ENCODE measurements at regions not wholly inside any gene's neighbourhood (a gene's known extent, or its start where the extent isn't known, plus 50 kb on each side); places are given as distances from the start of the nearest gene placed in this dataset.

DNA sequence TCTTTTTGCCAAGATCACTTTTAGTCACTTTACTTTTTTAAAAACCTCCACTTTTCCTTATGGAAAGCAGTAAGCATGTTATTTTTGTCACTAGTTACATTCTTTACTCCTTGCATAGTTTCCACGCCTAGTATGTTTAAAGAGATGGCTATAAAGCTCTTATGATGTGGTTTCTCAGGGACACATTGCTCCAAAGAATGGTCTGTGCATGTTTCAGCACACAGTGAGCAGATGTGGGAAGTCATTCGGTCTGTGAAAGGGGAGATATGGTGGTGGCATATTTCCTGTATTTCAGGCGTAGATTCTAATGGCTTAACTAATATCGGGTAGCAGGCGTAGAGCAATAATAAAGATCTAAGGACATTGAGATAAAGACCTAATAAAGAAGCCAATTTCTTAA is 180.7 kb downstream of the SLITRK6 start:
- Histone ChIP-seq H3K4me3 (ENCODE audit: insufficient read depth, low read depth, low read length, poor library complexity, severe bottlenecking) (no peak overlapping the region), H3K36me3 (ENCODE audit: control insufficient read depth, insufficient read depth, low read length) (no peaks in the 10 kb centered on the region), H3K4me1 (ENCODE audit: control insufficient read depth, insufficient read depth, low read length, poor library complexity, severe bottlenecking) (no peaks in the 10 kb centered on the region), H3K9me3 (ENCODE audit: control insufficient read depth, low read length) (no peaks in the 10 kb centered on the region), H3K27ac (ENCODE audit: insufficient read depth, low read length, poor library complexity, severe bottlenecking) (no peak overlapping the region), H3K27me3 (replicated peaks; ENCODE audit: control insufficient read depth, insufficient read depth, low read length, poor library complexity, severe bottlenecking) (no peaks in the 10 kb centered on the region)
- DNase-seq, result no peak

DNA sequence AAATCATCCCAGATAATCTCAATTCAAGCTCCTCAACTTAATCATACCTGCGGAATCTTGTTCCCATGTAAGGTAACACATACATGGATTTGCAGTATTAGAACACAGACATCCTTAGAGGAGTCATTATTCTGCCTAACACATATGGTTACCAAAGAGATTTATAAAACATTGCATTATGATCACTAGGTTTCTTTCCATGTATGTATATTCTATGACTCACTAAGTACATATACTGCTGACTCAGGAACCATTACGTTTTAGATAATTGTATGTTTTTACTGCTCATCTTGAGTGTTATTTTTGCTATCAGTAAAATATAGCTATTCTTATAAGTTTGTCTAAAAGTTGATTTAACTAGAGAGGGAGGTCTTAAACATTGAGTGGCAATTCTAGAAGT is 182.9 kb downstream of the SLITRK6 start:
- no peaks in the 10 kb centered on the region for H3K4me1 ChIP-seq (ENCODE audit: control insufficient read depth, insufficient read depth, low read length, poor library complexity, severe bottlenecking)

GRCh38 chr13:85615031-85615430 is 184.2 kb downstream of the SLITRK6 start:
- H3K4me1 ChIP-seq (ENCODE audit: control insufficient read depth, insufficient read depth, low read length, poor library complexity, severe bottlenecking), result no peaks in the 10 kb centered on the region
- H3K36me3 ChIP-seq (ENCODE audit: control insufficient read depth, insufficient read depth, low read length), result no peaks in the 10 kb centered on the region
- DNase-seq, result no peak
- no peaks in the 10 kb centered on the region for H3K27me3 ChIP-seq (replicated peaks; ENCODE audit: control insufficient read depth, insufficient read depth, low read length, poor library complexity, severe bottlenecking)
- no peak overlapping the region for H3K4me3 ChIP-seq (ENCODE audit: insufficient read depth, low read depth, low read length, poor library complexity, severe bottlenecking)
- no peaks in the 10 kb centered on the region for H3K9me3 ChIP-seq (ENCODE audit: control insufficient read depth, low read length)
- H3K27ac ChIP-seq (ENCODE audit: insufficient read depth, low read length, poor library complexity, severe bottlenecking), result no peak overlapping the region

More for the DNA sequence above, 182.9 kb downstream of the SLITRK6 start:
- Histone ChIP-seq H3K27ac (ENCODE audit: insufficient read depth, low read length, poor library complexity, severe bottlenecking) (no peak overlapping the region), H3K9me3 (ENCODE audit: control insufficient read depth, low read length) (no peaks in the 10 kb centered on the region), H3K4me3 (ENCODE audit: insufficient read depth, low read depth, low read length, poor library complexity, severe bottlenecking) (no peak overlapping the region), H3K27me3 (replicated peaks; ENCODE audit: control insufficient read depth, insufficient read depth, low read length, poor library complexity, severe bottlenecking) (no peaks in the 10 kb centered on the region), H3K36me3 (ENCODE audit: control insufficient read depth, insufficient read depth, low read length) (no peaks in the 10 kb centered on the region)
- no peak for DNase-seq

DNA sequence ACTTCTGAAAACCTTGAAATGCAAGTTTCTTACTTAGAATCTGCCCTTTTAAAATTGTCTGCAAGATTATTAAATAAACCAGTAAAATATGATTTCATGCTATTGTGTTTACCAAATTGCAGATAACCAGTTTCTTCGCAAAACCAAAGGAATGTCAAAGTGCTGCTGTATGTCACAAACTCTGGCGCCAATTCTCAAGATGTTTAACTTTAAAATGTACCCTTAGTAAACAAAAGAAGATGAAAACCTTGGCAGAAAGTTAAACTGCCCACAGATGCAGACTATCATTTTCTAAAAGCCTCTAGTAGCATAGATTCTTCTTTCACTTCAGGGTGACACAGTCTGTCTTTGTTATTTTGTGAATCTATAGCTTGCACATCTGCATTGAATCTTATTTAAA is 189.2 kb downstream of the SLITRK6 start:
- Histone ChIP-seq H3K4me1 (ENCODE audit: control insufficient read depth, insufficient read depth, low read length, poor library complexity, severe bottlenecking) (no peaks in the 10 kb centered on the region), H3K36me3 (ENCODE audit: control insufficient read depth, insufficient read depth, low read length) (no peaks in the 10 kb centered on the region), H3K27me3 (replicated peaks; ENCODE audit: control insufficient read depth, insufficient read depth, low read length, poor library complexity, severe bottlenecking) (no peaks in the 10 kb centered on the region), H3K4me3 (ENCODE audit: insufficient read depth, low read depth, low read length, poor library complexity, severe bottlenecking) (no peak overlapping the region), H3K27ac (ENCODE audit: insufficient read depth, low read length, poor library complexity, severe bottlenecking) (no peak overlapping the region), H3K9me3 (ENCODE audit: control insufficient read depth, low read length) (no peaks in the 10 kb centered on the region)
- DNase-seq, result no peak

GRCh38 chr13:85608255-85608829 is 190.9 kb downstream of the SLITRK6 start:
- H3K36me3 ChIP-seq (ENCODE audit: control insufficient read depth, insufficient read depth, low read length), result no peaks in the 10 kb centered on the region
- H3K9me3 ChIP-seq (ENCODE audit: control insufficient read depth, low read length), result no peaks in the 10 kb centered on the region
- no peak overlapping the region for H3K27ac ChIP-seq (ENCODE audit: insufficient read depth, low read length, poor library complexity, severe bottlenecking)
- H3K4me3 ChIP-seq (ENCODE audit: insufficient read depth, low read depth, low read length, poor library complexity, severe bottlenecking), result no peak overlapping the region
- DNase-seq, result no peak
- H3K4me1 ChIP-seq (ENCODE audit: control insufficient read depth, insufficient read depth, low read length, poor library complexity, severe bottlenecking), result no peaks in the 10 kb centered on the region
- H3K27me3 ChIP-seq (replicated peaks; ENCODE audit: control insufficient read depth, insufficient read depth, low read length, poor library complexity, severe bottlenecking), result no peaks in the 10 kb centered on the region

DNA sequence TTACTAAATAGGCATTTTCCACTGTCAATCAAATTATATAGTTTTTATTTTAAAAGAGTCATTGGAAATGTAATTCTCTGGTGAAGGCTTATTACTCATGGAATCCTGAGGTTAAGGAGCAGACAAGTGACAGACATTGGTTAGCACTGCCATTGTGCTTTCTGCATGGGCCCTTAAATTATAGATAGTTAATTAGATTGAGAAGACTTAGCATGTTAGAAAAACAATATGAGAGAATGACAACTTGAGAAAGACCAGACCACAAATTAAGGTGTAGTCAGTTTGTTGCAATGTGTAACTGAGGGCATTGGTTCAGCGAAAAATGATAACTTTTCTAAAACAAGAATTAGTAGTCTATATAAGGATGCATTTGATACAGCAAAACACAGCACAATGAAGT is 195.5 kb downstream of the SLITRK6 start:
- Histone ChIP-seq H3K36me3 (ENCODE audit: control insufficient read depth, insufficient read depth, low read length) (no peaks in the 10 kb centered on the region), H3K4me1 (ENCODE audit: control insufficient read depth, insufficient read depth, low read length, poor library complexity, severe bottlenecking) (no peaks in the 10 kb centered on the region), H3K27ac (ENCODE audit: insufficient read depth, low read length, poor library complexity, severe bottlenecking) (no peak overlapping the region), H3K27me3 (replicated peaks; ENCODE audit: control insufficient read depth, insufficient read depth, low read length, poor library complexity, severe bottlenecking) (no peaks in the 10 kb centered on the region), H3K4me3 (ENCODE audit: insufficient read depth, low read depth, low read length, poor library complexity, severe bottlenecking) (no peak overlapping the region), H3K9me3 (ENCODE audit: control insufficient read depth, low read length) (no peaks in the 10 kb centered on the region)
- no peak for DNase-seq

DNA sequence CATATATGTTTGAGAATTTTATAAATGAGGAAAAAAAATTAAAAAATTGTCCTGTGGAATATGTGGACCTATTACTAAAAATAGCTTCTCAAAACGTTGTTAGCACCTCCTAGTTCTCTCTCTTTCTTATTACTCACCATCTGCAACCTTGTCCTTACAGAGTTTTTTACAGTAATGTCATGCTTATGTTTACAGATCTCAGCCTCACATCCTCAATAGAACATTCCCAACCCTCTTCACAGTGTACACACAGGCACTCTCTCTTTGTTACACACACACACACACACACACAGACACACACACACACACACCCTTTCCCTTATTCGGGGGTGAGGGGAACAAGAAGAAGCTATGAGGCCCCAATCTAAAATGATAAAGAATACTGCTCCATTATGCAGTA is 197.7 kb downstream of the SLITRK6 start:
- no peak for DNase-seq
- H3K9me3 ChIP-seq (ENCODE audit: control insufficient read depth, low read length), result no peaks in the 10 kb centered on the region
- H3K4me1 ChIP-seq (ENCODE audit: control insufficient read depth, insufficient read depth, low read length, poor library complexity, severe bottlenecking), result no peaks in the 10 kb centered on the region
- no peak overlapping the region for H3K4me3 ChIP-seq (ENCODE audit: insufficient read depth, low read depth, low read length, poor library complexity, severe bottlenecking)
- H3K36me3 ChIP-seq (ENCODE audit: control insufficient read depth, insufficient read depth, low read length), result no peaks in the 10 kb centered on the region
- H3K27me3 ChIP-seq (replicated peaks; ENCODE audit: control insufficient read depth, insufficient read depth, low read length, poor library complexity, severe bottlenecking), result no peaks in the 10 kb centered on the region
- H3K27ac ChIP-seq (ENCODE audit: insufficient read depth, low read length, poor library complexity, severe bottlenecking), result no peak overlapping the region

- no peaks in the 10 kb centered on the region for H3K9me3 ChIP-seq (ENCODE audit: control insufficient read depth, low read length)
- H3K27me3 ChIP-seq (replicated peaks; ENCODE audit: control insufficient read depth, insufficient read depth, low read length, poor library complexity, severe bottlenecking), result no peaks in the 10 kb centered on the region
- DNase-seq, result no peak
- H3K27ac ChIP-seq (ENCODE audit: insufficient read depth, low read length, poor library complexity, severe bottlenecking), result no peak overlapping the region
- H3K36me3 ChIP-seq (ENCODE audit: control insufficient read depth, insufficient read depth, low read length), result no peaks in the 10 kb centered on the region
- H3K4me1 ChIP-seq (ENCODE audit: control insufficient read depth, insufficient read depth, low read length, poor library complexity, severe bottlenecking), result no peaks in the 10 kb centered on the region
- no peak overlapping the region for H3K4me3 ChIP-seq (ENCODE audit: insufficient read depth, low read depth, low read length, poor library complexity, severe bottlenecking)
Observed at GRCh38 chr13:85597790-85598500, 201.3 kb downstream of the SLITRK6 start.

DNA sequence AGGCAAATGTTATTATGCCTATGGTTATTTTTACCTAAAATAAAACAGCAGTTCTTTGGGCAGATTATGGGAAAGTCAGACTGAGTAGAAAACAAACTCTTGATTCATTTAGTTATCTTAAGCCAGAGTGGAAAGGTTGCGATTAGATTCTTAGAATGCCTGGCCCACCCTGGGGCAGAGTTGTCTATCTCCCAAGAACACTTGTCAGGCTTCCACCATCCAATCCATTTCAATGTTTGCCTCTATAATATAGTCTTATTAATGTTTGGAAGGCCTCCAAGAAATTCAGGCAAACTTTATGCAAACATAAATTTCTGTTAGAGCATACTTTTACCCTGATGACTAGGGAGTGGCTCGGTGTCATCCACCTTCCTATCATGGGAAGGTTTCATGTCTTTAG is 207.0 kb downstream of the SLITRK6 start:
- Histone ChIP-seq H3K4me1 (ENCODE audit: control insufficient read depth, insufficient read depth, low read length, poor library complexity, severe bottlenecking) (no peaks in the 10 kb centered on the region), H3K9me3 (ENCODE audit: control insufficient read depth, low read length) (no peaks in the 10 kb centered on the region)
- no peak for DNase-seq

DNA sequence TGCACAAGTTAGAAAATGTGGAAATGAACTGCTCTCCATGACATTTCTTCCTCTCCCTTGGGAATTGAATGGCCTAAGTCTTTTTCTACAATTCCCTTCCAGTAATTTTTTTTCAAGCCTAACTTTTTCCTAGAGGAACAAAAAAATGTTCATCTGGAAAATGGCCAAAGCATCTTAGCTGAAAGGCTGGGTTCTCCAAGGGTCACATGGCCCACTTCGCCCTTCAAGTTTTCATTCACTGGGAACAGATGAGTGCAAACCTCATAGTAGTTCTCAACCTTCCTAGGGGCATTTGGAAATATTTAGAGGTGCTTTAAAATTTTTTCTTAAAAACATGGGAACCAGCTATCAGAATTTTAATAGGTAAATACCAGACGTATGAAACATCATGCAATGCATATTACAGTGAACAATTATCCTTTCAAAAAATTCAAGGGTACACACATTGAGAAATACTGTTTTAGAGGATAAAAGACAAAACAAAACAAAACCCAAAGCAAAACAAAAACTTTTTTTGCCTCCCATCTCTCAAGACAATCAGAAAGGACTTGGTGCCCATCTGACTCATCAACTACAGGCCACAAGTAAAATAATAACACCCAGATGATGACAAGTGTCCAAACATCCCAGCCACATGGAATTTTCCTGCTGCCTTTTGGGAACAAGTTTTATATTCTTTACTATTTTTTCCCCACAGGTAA is 208.8 kb downstream of the SLITRK6 start:
- DNase-seq, result no peak
- Histone ChIP-seq H3K36me3 (ENCODE audit: control insufficient read depth, insufficient read depth, low read length) (no peaks in the 10 kb centered on the region), H3K4me1 (ENCODE audit: control insufficient read depth, insufficient read depth, low read length, poor library complexity, severe bottlenecking) (no peaks in the 10 kb centered on the region), H3K27me3 (replicated peaks; ENCODE audit: control insufficient read depth, insufficient read depth, low read length, poor library complexity, severe bottlenecking) (no peaks in the 10 kb centered on the region), H3K4me3 (ENCODE audit: insufficient read depth, low read depth, low read length, poor library complexity, severe bottlenecking) (no peak overlapping the region), H3K9me3 (ENCODE audit: control insufficient read depth, low read length) (no peaks in the 10 kb centered on the region), H3K27ac (ENCODE audit: insufficient read depth, low read length, poor library complexity, severe bottlenecking) (no peak overlapping the region)

More for the DNA sequence above, 207.0 kb downstream of the SLITRK6 start:
- no peak overlapping the region for H3K4me3 ChIP-seq (ENCODE audit: insufficient read depth, low read depth, low read length, poor library complexity, severe bottlenecking)
- no peaks in the 10 kb centered on the region for H3K27me3 ChIP-seq (replicated peaks; ENCODE audit: control insufficient read depth, insufficient read depth, low read length, poor library complexity, severe bottlenecking)
- no peaks in the 10 kb centered on the region for H3K36me3 ChIP-seq (ENCODE audit: control insufficient read depth, insufficient read depth, low read length)
- no peak overlapping the region for H3K27ac ChIP-seq (ENCODE audit: insufficient read depth, low read length, poor library complexity, severe bottlenecking)
